PC-9 (cell line): ENCODE measurements at regions not wholly inside any gene's neighbourhood (a gene's known extent, or its start where the extent isn't known, plus 50 kb on each side); places are given as distances from the start of the nearest gene placed in this dataset.

ENCODE experiments used
- BruUV-seq: library from RNA; stranded (reverse); fragments of 400-500 nt; replicated peaks from 2 replicates; lab custom pipeline; 2021; lab: Mats Ljungman, UMichigan
- CTCF ChIA-PET: fragments of 300-600 bp; sonication (Branson Sonifier 250); formaldehyde crosslinking; loops from one replicate; lab custom pipeline; 2022; ENCODE audit warnings: antibody characterized with exemption; lab: Charles Lee
- POLR2A ChIA-PET: fragments of 300-600 bp; sonication (Branson Sonifier 250); formaldehyde crosslinking; loops from one replicate; lab custom pipeline; 2022; ENCODE audit warnings: antibody characterized with exemption; ENCODE audit not compliant: unreplicated experiment; lab: Charles Lee
- DNase-seq, 2 experiments: peaks; one replicate each; pipeline versions ENCODE4 v3.0.0 to v3.0.0-alpha.2; 2015 to 2022; ENCODE audit warnings: mixed read lengths in 1 of 2
- H2AFZ ChIP-seq: fragments of 200-600 bp; sonication (generic); 2 replicates; pipeline ENCODE4 v1.8.1; 2017; ENCODE audit warnings: antibody characterized with exemption
- H3F3A ChIP-seq: fragments of 200-600 bp; sonication (generic); 2 replicates; pipeline ENCODE4 v1.8.1; 2017; ENCODE audit warnings: antibody characterized with exemption, mild to moderate bottlenecking, low read depth; ENCODE audit not compliant: insufficient read depth
- H3K27ac ChIP-seq: fragments of 200-600 bp; sonication (generic); 2 replicates; pipeline ENCODE4 v1.6.1; 2016; ENCODE audit warnings: mixed run types
- H3K27me3 ChIP-seq: fragments of 200-600 bp; sonication (generic); 2 replicates; pipeline ENCODE4 v1.6.1; 2016; ENCODE audit warnings: low read depth, mixed run types; ENCODE audit not compliant: insufficient read depth
- H3K36me3 ChIP-seq: fragments of 200-600 bp; sonication (generic); 2 replicates; pipeline ENCODE4 v1.6.1; 2016; ENCODE audit warnings: low read depth, mixed run types
- H3K4me1 ChIP-seq: fragments of 200-600 bp; sonication (generic); replicated peaks from 2 replicates; pipeline ENCODE4 v1.6.1; 2016; ENCODE audit warnings: mixed run types; ENCODE audit not compliant: insufficient read depth
- H3K4me2 ChIP-seq: fragments of 200-600 bp; sonication (generic); 2 replicates; pipeline ENCODE4 v1.6.1; 2017; ENCODE audit warnings: mixed run types
- H3K4me3 ChIP-seq: fragments of 200-600 bp; sonication (generic); 2 replicates; pipeline ENCODE4 v1.6.1; 2016; ENCODE audit warnings: mixed run types
- H3K79me2 ChIP-seq: fragments of 200-600 bp; sonication (generic); 2 replicates; pipeline ENCODE4 v1.6.1; 2017; ENCODE audit warnings: low read depth, mixed run types
- H3K9me2 ChIP-seq: fragments of 200-600 bp; sonication (generic); 2 replicates; pipeline ENCODE4 v1.8.1; 2017; ENCODE audit warnings: mild to moderate bottlenecking; ENCODE audit not compliant: insufficient read depth
- H3K9me3 ChIP-seq: fragments of 200-600 bp; sonication (generic); 2 replicates; pipeline ENCODE4 v1.8.1; 2016; ENCODE audit warnings: low read depth; ENCODE audit not compliant: insufficient read depth
- H4K20me1 ChIP-seq: fragments of 200-600 bp; sonication (generic); 2 replicates; pipeline ENCODE4 v1.8.1; 2017; ENCODE audit not compliant: insufficient read depth
- CTCF ChIP-seq: fragments of 200-600 bp; sonication (generic); conservative IDR thresholded peaks from 2 replicates; pipeline ENCODE4 v1.6.1; 2017; ENCODE audit warnings: mixed run types, antibody characterized with exemption, mild to moderate bottlenecking, moderate library complexity
- EZH2 ChIP-seq: fragments of 200-600 bp; sonication (generic); IDR thresholded peaks from 2 replicates; pipeline ENCODE4 v1.8.0; 2017; ENCODE audit warnings: antibody characterized with exemption, low read depth
- intact Hi-C: fragments of 100-400 bp; cut with micrococcal nuclease; formaldehyde crosslinking; loops from one replicate; pipeline ENCODE4 v1.10.0; 2022; ENCODE audit not compliant: unreplicated experiment

- Histone ChIP-seq H3K27ac (no peak overlapping the region), H3K9me2 (no peaks in the 10 kb centered on the region), H3F3A (no peaks in the 10 kb centered on the region), H3K79me2 (no peaks in the 10 kb centered on the region), H3K36me3 (no peaks in the 10 kb centered on the region), H2AFZ (no peak overlapping the region), H3K27me3 (peaks cover 49% of the 10 kb centered on the region), H3K9me3 (no peaks in the 10 kb centered on the region), H3K4me1 (no peaks in the 10 kb centered on the region), H3K4me3 (no peak overlapping the region), H4K20me1 (no peaks in the 10 kb centered on the region), H3K4me2 (no peak overlapping the region)
- intact Hi-C loops = no loop called here
- BruUV-seq = no TSS peak
- TF ChIP-seq CTCF = no peak
- no peak for TF ChIP-seq EZH2
- POLR2A ChIA-PET = no interaction called here
- CTCF ChIA-PET = no interaction called here
- DNase-seq = no peak
These were observed 85.5 kb upstream of the CACNA1E start for GRCh38 chr1:181397845-181398244.

- Histone ChIP-seq H3F3A (no peaks in the 10 kb centered on the region), H3K4me2 (no peak overlapping the region), H3K9me2 (no peaks in the 10 kb centered on the region), H3K27me3 (peaks cover 49% of the 10 kb centered on the region), H2AFZ (no peak overlapping the region), H3K27ac (no peak overlapping the region), H3K36me3 (no peaks in the 10 kb centered on the region), H3K79me2 (no peaks in the 10 kb centered on the region), H3K9me3 (no peaks in the 10 kb centered on the region), H3K4me1 (no peaks in the 10 kb centered on the region), H3K4me3 (no peak overlapping the region), H4K20me1 (no peaks in the 10 kb centered on the region)
- BruUV-seq = no TSS peak
- ChIA-PET POLR2A (interaction anchor here (0.7 kb wide), 1 partner anchor 218 kb away, joined by 4 read pairs; no protein-coding TSS in a partner anchor), CTCF (no interaction called here)
- no peak for TF ChIP-seq EZH2
- DNase-seq = no peak
- intact Hi-C loops = no loop called here
These were observed 84.8 kb upstream of the CACNA1E start for GRCh38 chr1:181398544-181398943.

GRCh38 chr1:181405584-181405983 is 77.7 kb upstream of the CACNA1E start:
- H3K4me1 ChIP-seq = no peaks in the 10 kb centered on the region
- no peak overlapping the region for H3K4me3 ChIP-seq
- H3K4me2 ChIP-seq = no peak overlapping the region
- peaks cover 39% of the 10 kb centered on the region; the same call in 1 of the 2 replicates for H3K27me3 ChIP-seq
- H2AFZ ChIP-seq = no peak overlapping the region
- TF ChIP-seq CTCF (no peak), EZH2 (no peak)
- no peaks in the 10 kb centered on the region for H3K36me3 ChIP-seq
- no peaks in the 10 kb centered on the region for H3K9me3 ChIP-seq
- POLR2A ChIA-PET = no interaction called here
- H3K27ac ChIP-seq = no peak overlapping the region
- DNase-seq = no peak
- no TSS peak for BruUV-seq
- H3F3A ChIP-seq = no peaks in the 10 kb centered on the region
- H3K79me2 ChIP-seq = no peaks in the 10 kb centered on the region
- no peaks in the 10 kb centered on the region for H3K9me2 ChIP-seq
- CTCF ChIA-PET = no interaction called here
- no peaks in the 10 kb centered on the region; the same call in 1 of the 2 replicates for H4K20me1 ChIP-seq
- intact Hi-C loops = no loop called here

GRCh38 chr1:181406989-181407388 is 76.3 kb upstream of the CACNA1E start:
- intact Hi-C loops = no loop called here
- Histone ChIP-seq H3K9me2 (no peaks in the 10 kb centered on the region), H3K4me1 (no peaks in the 10 kb centered on the region), H3K36me3 (no peaks in the 10 kb centered on the region), H3K4me2 (no peak overlapping the region), H3K79me2 (no peaks in the 10 kb centered on the region), H2AFZ (no peak overlapping the region), H3K27me3 (peaks cover 50% of the 10 kb centered on the region), H4K20me1 (no peaks in the 10 kb centered on the region; the same call in 1 of the 2 replicates), H3K27ac (no peak overlapping the region), H3K4me3 (no peak overlapping the region), H3F3A (no peaks in the 10 kb centered on the region), H3K9me3 (no peaks in the 10 kb centered on the region)
- TF ChIP-seq EZH2 (no peak), CTCF (no peak)
- BruUV-seq = no TSS peak
- POLR2A ChIA-PET = no interaction called here
- CTCF ChIA-PET = no interaction called here
- DNase-seq = no peak
